ENCODE measurements at regions not wholly inside any gene's neighbourhood (a gene's known extent, or its start where the extent isn't known, plus 50 kb on each side); places are given as distances from the start of the nearest gene placed in this dataset.
"Not testable (repeated sequence)": the region's sequence is repeated elsewhere in the genome, so short reads cannot be mapped to it uniquely, and the experiment has no call there.

- Histone ChIP-seq H2AFZ (ENCODE audit: low read depth, low read length) (no peak overlapping the region), H3K9ac (ENCODE audit: low read length) (no peak overlapping the region), H3K27me3 (ENCODE audit: insufficient read depth, low read length) (no peaks in the 10 kb centered on the region), H3K9me3 (ENCODE audit: insufficient read depth, low read depth, low read length) (peaks cover 5% of the 10 kb centered on the region), H4K20me1 (ENCODE audit: insufficient read depth, low read length) (no peaks in the 10 kb centered on the region), H3K4me1 (ENCODE audit: insufficient read depth, low read length) (no peaks in the 10 kb centered on the region), H3K4me3 (ENCODE audit: insufficient read depth, low read depth, low read length) (no peak overlapping the region), H3K4me2 (ENCODE audit: low read length) (no peak overlapping the region), H3K79me2 (ENCODE audit: insufficient read depth, low read length) (no peaks in the 10 kb centered on the region), H3K36me3 (ENCODE audit: insufficient read depth, low read length) (no peaks in the 10 kb centered on the region), H3K27ac (ENCODE audit: low read depth, low read length) (no peak overlapping the region)
- no peak for DNase-seq (ENCODE audit: low read depth)
- no peaks in the 10 kb centered on the region for H3K4me1 Mint-ChIP-seq (ENCODE audit: low read depth, unreplicated experiment)
- H3K9me3 Mint-ChIP-seq (ENCODE audit: unreplicated experiment): peaks cover 18% of the 10 kb centered on the region
- no peaks in the 10 kb centered on the region for H3K36me3 Mint-ChIP-seq (ENCODE audit: low read depth, unreplicated experiment)
- H3K27ac Mint-ChIP-seq (ENCODE audit: unreplicated experiment): no peak overlapping the region
- H3K4me3 Mint-ChIP-seq (ENCODE audit: unreplicated experiment): no peak overlapping the region
- TF ChIP-seq, protein P1, sequence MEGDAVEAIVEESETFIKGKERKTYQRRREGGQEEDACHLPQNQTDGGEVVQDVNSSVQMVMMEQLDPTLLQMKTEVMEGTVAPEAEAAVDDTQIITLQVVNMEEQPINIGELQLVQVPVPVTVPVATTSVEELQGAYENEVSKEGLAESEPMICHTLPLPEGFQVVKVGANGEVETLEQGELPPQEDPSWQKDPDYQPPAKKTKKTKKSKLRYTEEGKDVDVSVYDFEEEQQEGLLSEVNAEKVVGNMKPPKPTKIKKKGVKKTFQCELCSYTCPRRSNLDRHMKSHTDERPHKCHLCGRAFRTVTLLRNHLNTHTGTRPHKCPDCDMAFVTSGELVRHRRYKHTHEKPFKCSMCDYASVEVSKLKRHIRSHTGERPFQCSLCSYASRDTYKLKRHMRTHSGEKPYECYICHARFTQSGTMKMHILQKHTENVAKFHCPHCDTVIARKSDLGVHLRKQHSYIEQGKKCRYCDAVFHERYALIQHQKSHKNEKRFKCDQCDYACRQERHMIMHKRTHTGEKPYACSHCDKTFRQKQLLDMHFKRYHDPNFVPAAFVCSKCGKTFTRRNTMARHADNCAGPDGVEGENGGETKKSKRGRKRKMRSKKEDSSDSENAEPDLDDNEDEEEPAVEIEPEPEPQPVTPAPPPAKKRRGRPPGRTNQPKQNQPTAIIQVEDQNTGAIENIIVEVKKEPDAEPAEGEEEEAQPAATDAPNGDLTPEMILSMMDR (IDR thresholded peaks at IDR 0.05; ENCODE audit: insufficient read depth, low read depth, low read length): no peak
- no peak for TF ChIP-seq EZH2 (IDR thresholded peaks at IDR 0.05; ENCODE audit: insufficient read depth, low read length)
- FAIRE-seq: no peak
- peaks cover 4% of the 10 kb centered on the region for H3K27me3 Mint-ChIP-seq (ENCODE audit: low read depth, unreplicated experiment)
Measured at GRCh38 chr2:175241691-175242090, 60.2 kb upstream of the ATP5MC3 start.

DNA sequence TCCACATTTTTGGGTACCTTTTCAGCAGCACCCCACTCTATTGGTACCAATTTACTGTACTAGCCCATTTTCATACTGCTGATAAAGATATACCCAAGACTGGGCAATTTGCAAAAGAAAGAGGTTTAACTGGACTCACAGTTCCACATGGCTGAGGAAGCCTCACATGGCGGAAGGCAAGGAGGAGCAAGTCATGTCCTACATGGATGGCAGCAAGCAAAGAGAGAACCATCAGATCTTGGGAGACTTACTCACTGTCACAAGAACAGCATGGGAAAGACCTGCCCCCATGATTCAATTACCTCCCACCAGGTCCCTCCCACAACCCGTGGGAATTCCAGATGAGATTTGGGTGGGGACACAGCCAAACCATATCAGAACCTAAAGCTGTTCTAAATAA lies 58.5 kb upstream of the ATP5MC3 start:
- H3K9me3 ChIP-seq (ENCODE audit: insufficient read depth, low read depth, low read length); H3K9ac ChIP-seq (ENCODE audit: low read length); H3K4me2 ChIP-seq (ENCODE audit: low read length); H3K4me1 Mint-ChIP-seq (ENCODE audit: low read depth, unreplicated experiment); H2AFZ ChIP-seq (ENCODE audit: low read depth, low read length); H3K36me3 Mint-ChIP-seq (ENCODE audit: low read depth, unreplicated experiment); H3K36me3 ChIP-seq (ENCODE audit: insufficient read depth, low read length); H4K20me1 ChIP-seq (ENCODE audit: insufficient read depth, low read length); H3K4me3 ChIP-seq (ENCODE audit: insufficient read depth, low read depth, low read length); DNase-seq (ENCODE audit: low read depth); H3K27me3 Mint-ChIP-seq (ENCODE audit: low read depth, unreplicated experiment); H3K27ac Mint-ChIP-seq (ENCODE audit: unreplicated experiment); H3K4me3 Mint-ChIP-seq (ENCODE audit: unreplicated experiment); H3K4me1 ChIP-seq (ENCODE audit: insufficient read depth, low read length); H3K27me3 ChIP-seq (ENCODE audit: insufficient read depth, low read length); H3K27ac ChIP-seq (ENCODE audit: low read depth, low read length); H3K79me2 ChIP-seq (ENCODE audit: insufficient read depth, low read length); FAIRE-seq: not testable (repeated sequence)
- peaks cover 20% of the 10 kb centered on the region for H3K9me3 Mint-ChIP-seq (ENCODE audit: unreplicated experiment)

- Histone ChIP-seq H3K27ac (ENCODE audit: low read depth, low read length) (no peak overlapping the region), H3K9ac (ENCODE audit: low read length) (no peak overlapping the region), H4K20me1 (ENCODE audit: insufficient read depth, low read length) (no peaks in the 10 kb centered on the region), H3K36me3 (ENCODE audit: insufficient read depth, low read length) (no peaks in the 10 kb centered on the region), H3K4me2 (ENCODE audit: low read length) (no peak overlapping the region), H3K27me3 (ENCODE audit: insufficient read depth, low read length) (peaks cover 10% of the 10 kb centered on the region), H3K4me3 (ENCODE audit: insufficient read depth, low read depth, low read length) (no peak overlapping the region), H3K4me1 (ENCODE audit: insufficient read depth, low read length) (peaks cover 3% of the 10 kb centered on the region), H3K9me3 (ENCODE audit: insufficient read depth, low read depth, low read length) (peaks cover 5% of the 10 kb centered on the region), H2AFZ (ENCODE audit: low read depth, low read length) (no peak overlapping the region), H3K79me2 (ENCODE audit: insufficient read depth, low read length) (no peaks in the 10 kb centered on the region)
- H3K4me1 Mint-ChIP-seq (ENCODE audit: low read depth, unreplicated experiment): no peaks in the 10 kb centered on the region
- H3K9me3 Mint-ChIP-seq (ENCODE audit: unreplicated experiment): peaks cover 20% of the 10 kb centered on the region
- no peak for TF ChIP-seq EZH2 (IDR thresholded peaks at IDR 0.05; ENCODE audit: insufficient read depth, low read length)
- TF ChIP-seq, protein P1 (IDR thresholded peaks at IDR 0.05; ENCODE audit: insufficient read depth, low read depth, low read length): no peak
- H3K27me3 Mint-ChIP-seq (ENCODE audit: low read depth, unreplicated experiment): peaks cover 4% of the 10 kb centered on the region
- no peak overlapping the region for H3K4me3 Mint-ChIP-seq (ENCODE audit: unreplicated experiment)
- DNase-seq (ENCODE audit: low read depth): no peak
- H3K27ac Mint-ChIP-seq (ENCODE audit: unreplicated experiment): no peak overlapping the region
- no peak for FAIRE-seq
- no peaks in the 10 kb centered on the region for H3K36me3 Mint-ChIP-seq (ENCODE audit: low read depth, unreplicated experiment)
Measured at GRCh38 chr2:175236930-175237329, 55.4 kb upstream of the ATP5MC3 start.
